OCI-LY3 (cell line): ENCODE measurements at regions not wholly inside any gene's neighbourhood (a gene's known extent, or its start where the extent isn't known, plus 50 kb on each side); places are given as distances from the start of the nearest gene placed in this dataset.

ENCODE experiments used
- EZH2phosphoT487 ChIP-seq: fragments of 200-600 bp; shearing (Covaris generic); IDR thresholded peaks from 2 replicates; pipeline ENCODE4 v1.6.1; 2018; ENCODE audit warnings: antibody characterized with exemption, mixed run types, low read depth
- TF ChIP-seq, protein P1 (sequence below): fragments of 200-600, 300-600 bp; sonication (generic); IDR thresholded peaks from 2 replicates; pipeline ENCODE4 v1.5.1; 2014; ENCODE audit warnings: antibody characterized with exemption, low read length, low read depth

DNA sequence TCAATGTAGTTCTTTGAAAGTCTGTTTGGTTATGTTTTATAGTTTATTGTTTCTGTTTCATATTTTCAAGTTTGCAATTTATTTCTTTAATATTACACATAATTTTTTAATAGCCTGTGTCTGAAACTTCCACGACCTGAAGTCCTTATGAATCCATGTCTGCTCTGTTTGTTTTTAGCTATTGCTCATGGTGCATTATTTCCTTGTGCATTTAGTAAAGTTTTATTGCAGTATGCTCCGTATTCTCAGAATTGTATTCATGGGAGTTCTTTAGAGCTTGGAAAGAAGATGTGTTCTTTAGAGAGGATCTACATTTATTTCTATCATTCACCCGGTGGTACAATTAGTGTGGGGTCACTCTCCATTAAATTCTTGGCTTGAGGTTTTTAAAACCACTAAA lies 133.2 kb upstream of the NFIB start:
- TF ChIP-seq, protein P1, sequence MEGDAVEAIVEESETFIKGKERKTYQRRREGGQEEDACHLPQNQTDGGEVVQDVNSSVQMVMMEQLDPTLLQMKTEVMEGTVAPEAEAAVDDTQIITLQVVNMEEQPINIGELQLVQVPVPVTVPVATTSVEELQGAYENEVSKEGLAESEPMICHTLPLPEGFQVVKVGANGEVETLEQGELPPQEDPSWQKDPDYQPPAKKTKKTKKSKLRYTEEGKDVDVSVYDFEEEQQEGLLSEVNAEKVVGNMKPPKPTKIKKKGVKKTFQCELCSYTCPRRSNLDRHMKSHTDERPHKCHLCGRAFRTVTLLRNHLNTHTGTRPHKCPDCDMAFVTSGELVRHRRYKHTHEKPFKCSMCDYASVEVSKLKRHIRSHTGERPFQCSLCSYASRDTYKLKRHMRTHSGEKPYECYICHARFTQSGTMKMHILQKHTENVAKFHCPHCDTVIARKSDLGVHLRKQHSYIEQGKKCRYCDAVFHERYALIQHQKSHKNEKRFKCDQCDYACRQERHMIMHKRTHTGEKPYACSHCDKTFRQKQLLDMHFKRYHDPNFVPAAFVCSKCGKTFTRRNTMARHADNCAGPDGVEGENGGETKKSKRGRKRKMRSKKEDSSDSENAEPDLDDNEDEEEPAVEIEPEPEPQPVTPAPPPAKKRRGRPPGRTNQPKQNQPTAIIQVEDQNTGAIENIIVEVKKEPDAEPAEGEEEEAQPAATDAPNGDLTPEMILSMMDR, result no peak
- no peak for TF ChIP-seq EZH2phosphoT487
